GM12878 (cell line): ENCODE measurements at regions not wholly inside any gene's neighbourhood (a gene's known extent, or its start where the extent isn't known, plus 50 kb on each side); places are given as distances from the start of the nearest gene placed in this dataset.

ENCODE experiments used
- CTCF ChIP-seq, 3 experiments: IDR thresholded peaks in 2 of 3; conservative IDR thresholded peaks in 1 of 3; 2 replicates each; pipeline ENCODE4 v1.5.1; 2011; ENCODE audit warnings: low read depth in 3 of 3, low read length in 3 of 3, mild to moderate bottlenecking in 3 of 3, control low read depth in 2 of 3, moderate library complexity in 2 of 3, inconsistent platforms in 1 of 3, mixed read lengths in 1 of 3; ENCODE audit not compliant: control insufficient read depth in 2 of 3, insufficient read depth in 1 of 3; ENCODE audit errors: extremely low read depth in 1 of 3
- IRF3 ChIP-seq: fragments of 450-650 bp; IDR thresholded peaks from 2 replicates; pipeline ENCODE4 v1.6.1; 2014; ENCODE audit warnings: mild to moderate bottlenecking
- MEF2A ChIP-seq: IDR thresholded peaks from 2 replicates; pipeline ENCODE4 v1.6.1; 2011; ENCODE audit warnings: low read depth, mild to moderate bottlenecking, low read length, moderate library complexity; ENCODE audit not compliant: insufficient read depth
- MYC ChIP-seq: IDR thresholded peaks from 2 replicates; pipeline ENCODE4 v1.6.1; 2011; ENCODE audit warnings: mild to moderate bottlenecking, low read length, moderate library complexity, inconsistent platforms; ENCODE audit not compliant: insufficient read depth, insufficient replicate concordance, insufficient read length, severe bottlenecking
- POLR2A ChIP-seq: IDR thresholded peaks from 2 replicates; pipeline ENCODE4 v1.6.1; 2011; ENCODE audit warnings: low read depth, mild to moderate bottlenecking, low read length
- RAD21 ChIP-seq: IDR thresholded peaks from 2 replicates; pipeline ENCODE4 v1.6.1; 2011; ENCODE audit warnings: mild to moderate bottlenecking, low read depth, low read length, moderate library complexity; ENCODE audit not compliant: insufficient read depth
- SMC3 ChIP-seq: IDR thresholded peaks from 2 replicates; pipeline ENCODE4 v1.6.1; 2011; ENCODE audit warnings: low read length, improper control_type of control experiment, borderline replicate concordance
- SUZ12 ChIP-seq: fragments of 200-600 bp; sonication (generic); IDR thresholded peaks from one replicate; pipeline ENCODE4 v1.6.1; 2018; ENCODE audit warnings: antibody characterized with exemption, mild to moderate bottlenecking; ENCODE audit not compliant: unreplicated experiment
- YY1 ChIP-seq: IDR thresholded peaks from 2 replicates; pipeline ENCODE4 v1.6.1; 2011; ENCODE audit warnings: low read depth, mild to moderate bottlenecking, low read length
- ZNF274 ChIP-seq: IDR thresholded peaks from one replicate; pipeline ENCODE4 v1.8.0; 2011; ENCODE audit not compliant: insufficient read length, insufficient read depth

GRCh38 chr18:70450426-70451253 is 161.8 kb downstream of the SOCS6 start:
- TF ChIP-seq YY1 (no peak), SUZ12 (no peak), CTCF (IDR thresholded peaks at IDR 0.05 in 2 of 3, conservative IDR thresholded peaks at IDR 0.05 in 1 of 3; ENCODE audit: control insufficient read depth in 2 of 3, extremely low read depth in 1 of 3, insufficient read depth in 1 of 3, low read depth in 3 of 3, low read length in 3 of 3) (peak; percentile 21 to 29 (median 23); a peak in 3 of 6 replicates), SMC3 (0 out of 2 replicates have a peak, but pooled peaks have one; percentile 32), MYC (no peak), POLR2A (no peak), ZNF274 (no peak), IRF3 (no peak), RAD21 (peak; percentile 57), MEF2A (no peak)
